NT2/D1 (cell line): ENCODE measurements at regions not wholly inside any gene's neighbourhood (a gene's known extent, or its start where the extent isn't known, plus 50 kb on each side); places are given as distances from the start of the nearest gene placed in this dataset.

Source experiments
- DNase-seq: peaks from one replicate; pipeline ENCODE4 v3.0.0-alpha.2; 2011; ENCODE audit warnings: low read depth, low spot score
- H3K27me3 ChIP-seq: 2 replicates; pipeline ENCODE4 v1.6.0; 2011; ENCODE audit warnings: mild to moderate bottlenecking; ENCODE audit not compliant: insufficient read length, insufficient read depth
- H3K36me3 ChIP-seq: 2 replicates; pipeline ENCODE4 v1.6.1; 2011; ENCODE audit warnings: mild to moderate bottlenecking, low read length, mixed read lengths; ENCODE audit not compliant: insufficient read depth, insufficient read length
- H3K4me1 ChIP-seq: 2 replicates; pipeline ENCODE4 v1.5.1; 2011; ENCODE audit not compliant: insufficient read depth, insufficient read length
- H3K4me3 ChIP-seq: 2 replicates; pipeline ENCODE4 v1.5.1; 2011; ENCODE audit warnings: low read depth; ENCODE audit not compliant: insufficient read length
- H3K9ac ChIP-seq: 2 replicates; pipeline ENCODE4 v1.6.0; 2011; ENCODE audit warnings: low read depth; ENCODE audit not compliant: insufficient read length
- H3K9me3 ChIP-seq: 2 replicates; pipeline ENCODE4 v1.5.1; 2011; ENCODE audit warnings: mild to moderate bottlenecking, low read length; ENCODE audit not compliant: insufficient read depth
- SUZ12 ChIP-seq: IDR thresholded peaks from 2 replicates; pipeline ENCODE4 v1.6.1; 2011; ENCODE audit not compliant: insufficient read length, insufficient read depth; ENCODE audit errors: extremely low read depth
- YY1 ChIP-seq: IDR thresholded peaks from 2 replicates; pipeline ENCODE4 v1.6.1; 2011; ENCODE audit not compliant: insufficient read length, insufficient read depth
- ZNF274 ChIP-seq: IDR thresholded peaks from 2 replicates; pipeline ENCODE4 v1.6.1; 2011; ENCODE audit warnings: mild to moderate bottlenecking, low read depth, low read length

DNA sequence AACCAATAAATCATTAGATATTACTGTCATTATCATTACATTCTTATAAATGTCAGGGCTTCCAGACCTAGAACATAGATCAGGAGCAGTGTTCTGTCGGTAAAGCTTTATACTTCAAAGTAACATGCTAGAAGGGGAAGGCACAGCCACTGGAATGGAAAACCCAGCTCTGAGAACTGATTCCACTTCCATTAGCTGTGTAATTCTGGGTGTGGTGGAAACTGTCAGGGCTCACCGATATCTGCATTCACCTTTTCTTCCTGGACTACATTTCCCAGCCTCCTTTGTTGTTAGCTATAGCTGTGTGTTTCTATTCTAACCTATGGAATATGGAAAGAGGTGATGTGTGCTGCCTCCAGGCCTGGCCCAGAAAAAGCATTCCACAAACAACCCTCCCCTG lies 585.8 kb downstream of the BUD13 start:
- Histone ChIP-seq H3K27me3 (no peaks in the 10 kb centered on the region), H3K4me1 (peaks cover 8% of the 10 kb centered on the region), H3K9me3 (no peaks in the 10 kb centered on the region), H3K4me3 (no peak overlapping the region), H3K9ac (no peak overlapping the region), H3K36me3 (no peaks in the 10 kb centered on the region)
- no peak for DNase-seq
- TF ChIP-seq SUZ12, result no peak
- TF ChIP-seq ZNF274, result no peak
- no peak for TF ChIP-seq YY1

DNA sequence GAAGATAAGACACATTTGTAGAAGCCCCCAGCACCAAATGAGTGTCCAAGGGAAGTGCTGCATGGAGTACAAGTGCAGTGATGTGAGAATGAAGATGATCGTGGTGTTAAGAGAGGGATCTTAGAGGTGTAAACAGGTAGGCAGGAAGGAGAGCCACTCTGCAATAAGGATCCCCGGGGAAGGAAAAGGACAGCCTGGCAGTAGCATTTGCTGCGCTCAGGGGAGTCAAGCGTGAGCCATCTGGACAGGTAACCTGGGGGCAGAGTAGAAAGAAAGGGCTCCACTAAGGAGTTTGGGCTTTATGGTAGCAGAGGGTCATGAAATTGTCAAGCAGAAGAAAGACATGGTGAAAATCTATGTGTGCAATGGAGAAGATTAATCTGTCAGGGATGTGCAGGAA lies 587.2 kb downstream of the BUD13 start:
- Histone ChIP-seq H3K9me3 (no peaks in the 10 kb centered on the region), H3K36me3 (no peaks in the 10 kb centered on the region), H3K4me3 (no peak overlapping the region), H3K4me1 (peaks cover 6% of the 10 kb centered on the region), H3K9ac (no peak overlapping the region), H3K27me3 (no peaks in the 10 kb centered on the region)
- no peak for TF ChIP-seq ZNF274
- TF ChIP-seq YY1, result no peak
- TF ChIP-seq SUZ12, result no peak
- DNase-seq, result no peak

DNA sequence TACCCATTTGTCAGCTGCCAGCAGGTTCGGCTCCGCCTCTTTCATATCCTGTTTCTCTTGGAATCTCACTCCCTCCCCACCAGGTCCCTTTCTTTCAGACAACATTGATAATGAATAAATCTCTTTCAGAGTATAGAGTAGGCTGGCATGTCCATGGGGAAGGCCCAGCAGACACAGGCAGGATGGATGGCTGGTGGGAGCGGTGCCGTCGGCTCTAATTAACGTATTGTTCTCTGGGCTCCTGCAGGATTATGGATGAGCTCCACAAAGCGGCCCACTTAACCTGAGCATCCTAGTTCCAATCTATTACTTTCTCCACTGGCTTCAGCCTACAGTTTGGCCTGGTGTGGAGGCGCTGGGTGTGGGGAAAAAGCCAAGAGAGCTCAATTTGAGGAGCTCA lies 588.0 kb downstream of the BUD13 start:
- no peaks in the 10 kb centered on the region for H3K9me3 ChIP-seq
- H3K9ac ChIP-seq, result no peak overlapping the region
- no peak for TF ChIP-seq SUZ12
- TF ChIP-seq YY1, result no peak
- TF ChIP-seq ZNF274, result no peak
- H3K4me3 ChIP-seq, result no peak overlapping the region
- DNase-seq, result no peak
- H3K27me3 ChIP-seq, result no peaks in the 10 kb centered on the region
- H3K36me3 ChIP-seq, result no peaks in the 10 kb centered on the region
- no peaks in the 10 kb centered on the region for H3K4me1 ChIP-seq

DNA sequence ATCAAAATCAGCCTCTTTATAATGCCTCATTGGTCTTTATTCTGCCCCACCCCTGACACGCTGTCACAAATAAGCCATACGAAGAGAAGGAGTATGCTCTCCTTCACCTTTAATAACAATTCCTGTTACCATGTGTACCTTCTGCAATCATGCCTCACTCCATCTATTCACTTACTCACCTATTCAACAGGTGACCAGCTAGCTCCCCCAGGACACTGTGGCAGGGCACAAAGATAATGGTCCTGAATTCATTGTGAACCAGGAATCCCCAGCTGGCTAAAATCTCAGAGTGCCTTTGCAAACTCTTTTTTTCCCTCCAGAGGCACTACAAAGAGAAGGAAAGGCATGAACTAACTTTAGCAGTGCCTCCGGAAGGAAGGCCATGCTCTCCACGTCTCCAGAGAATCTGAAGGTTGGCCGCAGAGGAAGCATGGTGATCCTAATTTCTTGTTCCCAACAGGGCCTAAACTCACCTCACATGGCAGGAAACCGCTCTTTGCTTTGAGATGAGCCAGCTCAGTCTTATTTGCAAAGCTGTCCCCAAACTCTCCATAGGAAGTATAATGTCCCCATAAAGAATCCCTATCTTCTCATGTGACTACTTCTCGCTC lies 590.3 kb downstream of the BUD13 start:
- H3K9ac ChIP-seq, result no peak overlapping the region
- TF ChIP-seq YY1, result no peak
- no peak for TF ChIP-seq ZNF274
- TF ChIP-seq SUZ12, result no peak
- DNase-seq, result no peak
- H3K4me3 ChIP-seq, result no peak overlapping the region
- H3K27me3 ChIP-seq, result no peaks in the 10 kb centered on the region
- H3K4me1 ChIP-seq, result peaks cover 5% of the 10 kb centered on the region
- H3K36me3 ChIP-seq, result no peaks in the 10 kb centered on the region
- H3K9me3 ChIP-seq, result no peaks in the 10 kb centered on the region

DNA sequence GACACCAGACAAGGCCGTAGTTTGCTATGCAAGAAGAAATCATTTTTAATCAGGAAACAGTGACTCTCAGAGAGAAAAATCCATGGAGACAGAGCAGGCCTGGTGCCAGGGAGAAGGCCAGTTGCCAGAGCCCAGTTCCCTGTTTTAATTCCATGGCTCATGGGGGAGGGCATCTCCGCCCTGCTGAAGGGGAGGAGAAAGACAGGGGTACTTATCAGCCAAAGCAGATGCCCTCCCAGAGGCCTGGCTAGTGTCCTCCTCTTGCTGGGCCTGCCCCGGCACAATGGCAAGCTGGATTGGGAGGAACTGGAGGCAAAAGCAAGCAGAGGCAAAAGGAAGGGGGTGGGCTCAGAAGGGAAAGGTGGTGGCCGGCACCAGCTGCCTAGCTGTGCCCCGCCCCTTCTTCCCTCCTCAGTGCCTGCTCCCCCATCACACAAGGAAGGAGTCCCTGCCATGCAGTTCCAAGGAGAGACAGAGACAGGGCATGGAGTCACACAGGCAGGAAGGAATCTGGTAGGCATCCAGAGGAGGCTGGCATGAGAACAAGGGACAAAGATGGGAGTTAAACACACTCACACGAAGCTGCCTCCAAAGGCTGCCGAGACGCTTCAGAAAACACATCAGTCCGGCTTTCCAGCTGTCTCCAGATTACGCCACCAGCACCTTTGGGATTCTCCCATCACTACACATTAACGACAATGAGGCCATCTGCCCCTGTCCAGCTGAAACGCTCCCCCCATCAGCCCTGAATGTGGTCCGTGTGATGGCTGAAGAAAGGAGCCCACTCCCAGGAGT lies 591.8 kb downstream of the BUD13 start:
- no peaks in the 10 kb centered on the region for H3K27me3 ChIP-seq
- H3K4me1 ChIP-seq, result peaks cover 7% of the 10 kb centered on the region
- H3K4me3 ChIP-seq, result no peak overlapping the region
- no peaks in the 10 kb centered on the region for H3K36me3 ChIP-seq
- no peak for DNase-seq
- TF ChIP-seq SUZ12 (no peak), YY1 (no peak), ZNF274 (no peak)
- no peaks in the 10 kb centered on the region for H3K9me3 ChIP-seq
- H3K9ac ChIP-seq, result no peak overlapping the region

DNA sequence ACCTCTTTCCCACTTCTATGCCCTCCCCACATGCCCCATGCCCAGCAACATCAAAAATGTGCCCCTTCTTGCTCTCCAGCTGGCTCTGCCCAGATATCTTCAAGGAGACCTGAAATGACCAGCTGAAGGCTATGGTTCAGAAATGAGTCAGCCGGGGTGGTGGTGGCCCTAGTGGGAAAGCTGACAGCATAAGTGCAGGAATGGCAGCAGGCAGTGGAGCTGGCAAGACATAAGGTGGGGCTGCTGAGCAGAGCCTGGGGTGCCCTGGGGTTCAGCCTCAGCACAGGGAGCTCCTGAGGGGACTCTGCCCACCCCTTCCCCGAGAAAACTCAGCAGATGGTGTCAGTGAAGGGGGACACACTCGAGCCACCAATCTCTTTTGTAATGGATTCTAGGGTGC lies 593.4 kb downstream of the BUD13 start:
- TF ChIP-seq YY1, result no peak
- no peak for TF ChIP-seq ZNF274
- TF ChIP-seq SUZ12, result no peak
- H3K9ac ChIP-seq, result no peak overlapping the region
- no peak for DNase-seq
- H3K4me1 ChIP-seq, result peaks cover 9% of the 10 kb centered on the region
- H3K9me3 ChIP-seq, result no peaks in the 10 kb centered on the region
- no peaks in the 10 kb centered on the region for H3K27me3 ChIP-seq
- no peak overlapping the region for H3K4me3 ChIP-seq
- no peaks in the 10 kb centered on the region for H3K36me3 ChIP-seq

DNA sequence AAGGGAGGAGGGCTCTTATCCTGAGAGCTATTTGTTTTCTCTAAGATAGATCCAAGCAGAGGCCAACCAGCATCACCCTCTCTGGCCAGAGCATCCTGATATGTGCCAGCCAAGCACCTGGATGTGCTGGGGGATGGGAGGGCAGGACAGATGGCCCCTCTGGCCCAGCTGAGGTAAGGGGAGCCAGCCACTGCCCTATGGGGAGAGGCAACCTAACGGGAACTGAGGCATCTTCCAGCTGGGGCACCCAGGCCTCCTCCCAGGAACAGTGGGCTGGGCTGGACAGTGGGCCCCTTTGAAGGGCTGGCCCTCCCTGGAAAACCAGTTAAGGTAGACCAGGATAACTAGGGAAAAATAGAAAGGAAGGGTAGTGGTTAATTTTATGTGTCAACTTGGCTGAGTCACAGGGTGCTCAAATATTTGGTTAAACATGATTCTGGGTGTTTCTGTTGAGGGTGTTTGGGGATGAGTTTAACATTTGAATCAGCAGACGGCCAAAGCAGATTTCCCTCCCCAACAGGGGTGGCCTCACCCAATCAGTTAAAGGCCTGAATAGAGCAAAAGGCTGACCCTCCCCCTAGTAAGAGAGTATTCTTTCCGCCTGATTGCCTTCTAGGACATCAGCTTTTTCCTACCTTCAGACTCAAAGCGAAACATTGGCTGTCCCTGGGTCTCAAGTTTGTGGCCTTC lies 595.1 kb downstream of the BUD13 start:
- TF ChIP-seq SUZ12, result no peak
- TF ChIP-seq ZNF274, result no peak
- TF ChIP-seq YY1, result no peak
- H3K4me1 ChIP-seq, result peaks cover 12% of the 10 kb centered on the region

More for the DNA sequence above, 595.1 kb downstream of the BUD13 start:
- Histone ChIP-seq H3K36me3 (no peaks in the 10 kb centered on the region), H3K4me3 (no peak overlapping the region), H3K9me3 (no peaks in the 10 kb centered on the region), H3K27me3 (no peaks in the 10 kb centered on the region), H3K9ac (no peak overlapping the region)
- no peak for DNase-seq
